Activated naive CD8-positive, alpha-beta T cell treated with anti-CD3 and anti-CD28 coated beads, Interleukin-2, amount 10 ng/mL, durations not matched to agents 7 days and 5 days (primary cell): ENCODE measurements at regions not wholly inside any gene's neighbourhood (a gene's known extent, or its start where the extent isn't known, plus 50 kb on each side); places are given as distances from the start of the nearest gene placed in this dataset.

Experiments used
- ATAC-seq: fragments of 150-1000 bp; cut with Tn5 transposase; one replicate; pipeline ENCODE4 v1.10.0; 2021; ENCODE audit warnings: low read depth, moderate library complexity
- POLR2A ChIA-PET: fragments of 350-600 bp; sonication (Branson Sonifier 250); formaldehyde crosslinking; loops from one replicate; lab custom pipeline; 2021; ENCODE audit warnings: antibody characterized with exemption; lab: Charles Lee
- DNase-seq: peaks from one replicate; pipeline ENCODE4 v3.0.0; 2021
- H3K27ac Mint-ChIP-seq: one replicate; pipeline ENCODE4 v1.8.0; 2022; ENCODE audit warnings: mild to moderate bottlenecking, mixed read lengths
- H3K27me3 Mint-ChIP-seq: one replicate; pipeline ENCODE4 v1.8.0; 2022; ENCODE audit warnings: mild to moderate bottlenecking, moderate library complexity, mixed read lengths
- H3K36me3 Mint-ChIP-seq: one replicate; pipeline ENCODE4 v1.8.0; 2021; ENCODE audit warnings: mild to moderate bottlenecking, mixed read lengths
- H3K4me1 Mint-ChIP-seq: one replicate; pipeline ENCODE4 v1.8.0; 2021; ENCODE audit warnings: mixed read lengths
- H3K4me3 Mint-ChIP-seq: one replicate; pipeline ENCODE4 v1.8.0; 2022; ENCODE audit warnings: mild to moderate bottlenecking, moderate library complexity, mixed read lengths
- H3K9me3 Mint-ChIP-seq: one replicate; pipeline ENCODE4 v1.8.0; 2021; ENCODE audit warnings: mixed read lengths

DNA sequence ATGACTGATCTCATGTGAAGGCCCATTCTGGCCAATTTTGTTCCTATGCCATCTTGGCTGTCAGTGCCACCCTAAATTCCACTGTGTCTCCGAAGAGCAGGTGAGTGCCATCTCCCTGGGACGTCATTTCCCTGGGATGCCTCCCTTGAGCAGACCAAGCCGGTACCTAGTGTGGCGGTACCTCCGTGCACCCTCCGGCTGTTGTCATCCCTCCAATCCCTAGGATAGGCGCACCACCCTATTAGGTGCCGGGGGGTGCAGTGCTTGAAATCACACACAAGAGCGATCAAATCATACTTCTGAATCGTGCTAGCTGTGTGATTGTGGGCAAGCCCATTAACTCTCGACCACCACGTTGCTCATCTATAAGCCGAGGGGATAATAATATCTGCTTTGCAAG lies 81.8 kb upstream of the GLI2 start:
- DNase-seq (no peak), ATAC-seq (no peak)
- peaks cover 18% of the 10 kb centered on the region for H3K9me3 Mint-ChIP-seq
- H3K4me3 Mint-ChIP-seq, result no peak overlapping the region
- POLR2A ChIA-PET, result no interaction called here
- H3K27me3 Mint-ChIP-seq, result peaks cover 9% of the 10 kb centered on the region
- H3K36me3 Mint-ChIP-seq, result peaks cover 5% of the 10 kb centered on the region
- H3K27ac Mint-ChIP-seq, result no peak overlapping the region
- H3K4me1 Mint-ChIP-seq, result no peaks in the 10 kb centered on the region

DNA sequence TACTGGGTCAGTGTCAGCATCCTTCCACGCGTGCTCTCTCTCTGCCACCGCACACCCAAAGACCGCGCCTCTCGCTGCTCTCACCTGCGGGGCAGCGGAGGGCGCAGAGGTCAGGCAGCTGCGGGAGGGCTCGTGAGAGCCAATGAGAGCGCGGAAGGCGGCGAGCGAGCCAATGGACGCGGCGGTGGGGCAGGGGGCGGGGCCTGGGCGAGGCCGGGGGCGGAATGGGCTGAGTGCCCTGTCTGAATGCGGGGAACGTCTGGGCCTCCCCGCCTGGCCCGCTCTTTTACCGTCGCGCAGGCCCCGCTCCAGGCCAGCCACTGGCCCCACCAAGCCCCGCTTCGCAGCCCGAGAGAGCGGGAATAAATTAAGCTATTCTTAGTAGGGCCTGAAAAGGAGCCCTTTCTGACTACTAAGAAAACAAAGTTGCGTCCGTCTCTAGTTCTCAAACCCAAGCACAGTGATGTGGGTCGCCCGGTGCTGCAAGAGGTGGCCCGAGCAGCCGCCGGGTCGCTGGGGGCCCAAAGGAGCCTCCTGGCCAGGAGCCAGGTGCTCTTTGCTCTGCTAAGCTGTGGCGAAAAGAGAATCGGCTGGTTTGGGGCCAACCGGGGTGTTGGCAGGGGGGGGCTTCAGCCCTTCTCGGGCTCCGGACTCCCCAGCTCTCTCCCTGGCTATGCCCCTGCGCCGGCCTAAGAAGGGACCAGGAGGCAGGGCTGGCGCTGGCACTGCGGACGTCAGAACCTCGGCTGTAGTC lies 81.1 kb upstream of the GLI2 start:
- DNase-seq (no peak), ATAC-seq (no peak)
- Mint-ChIP-seq H3K27me3 (peaks cover 9% of the 10 kb centered on the region), H3K4me3 (no peak overlapping the region), H3K9me3 (peaks cover 13% of the 10 kb centered on the region), H3K36me3 (peaks cover 5% of the 10 kb centered on the region), H3K27ac (no peak overlapping the region), H3K4me1 (no peaks in the 10 kb centered on the region)
- POLR2A ChIA-PET, result no interaction called here

GRCh38 chr2:120656273-120656950 lies 79.3 kb upstream of the GLI2 start:
- Mint-ChIP-seq H3K36me3 (no peaks in the 10 kb centered on the region), H3K4me3 (no peak overlapping the region), H3K27me3 (peaks cover 6% of the 10 kb centered on the region), H3K27ac (no peak overlapping the region), H3K9me3 (peaks cover 3% of the 10 kb centered on the region), H3K4me1 (no peaks in the 10 kb centered on the region)
- POLR2A ChIA-PET, result no interaction called here
- DNase-seq (no peak), ATAC-seq (no peak)

DNA sequence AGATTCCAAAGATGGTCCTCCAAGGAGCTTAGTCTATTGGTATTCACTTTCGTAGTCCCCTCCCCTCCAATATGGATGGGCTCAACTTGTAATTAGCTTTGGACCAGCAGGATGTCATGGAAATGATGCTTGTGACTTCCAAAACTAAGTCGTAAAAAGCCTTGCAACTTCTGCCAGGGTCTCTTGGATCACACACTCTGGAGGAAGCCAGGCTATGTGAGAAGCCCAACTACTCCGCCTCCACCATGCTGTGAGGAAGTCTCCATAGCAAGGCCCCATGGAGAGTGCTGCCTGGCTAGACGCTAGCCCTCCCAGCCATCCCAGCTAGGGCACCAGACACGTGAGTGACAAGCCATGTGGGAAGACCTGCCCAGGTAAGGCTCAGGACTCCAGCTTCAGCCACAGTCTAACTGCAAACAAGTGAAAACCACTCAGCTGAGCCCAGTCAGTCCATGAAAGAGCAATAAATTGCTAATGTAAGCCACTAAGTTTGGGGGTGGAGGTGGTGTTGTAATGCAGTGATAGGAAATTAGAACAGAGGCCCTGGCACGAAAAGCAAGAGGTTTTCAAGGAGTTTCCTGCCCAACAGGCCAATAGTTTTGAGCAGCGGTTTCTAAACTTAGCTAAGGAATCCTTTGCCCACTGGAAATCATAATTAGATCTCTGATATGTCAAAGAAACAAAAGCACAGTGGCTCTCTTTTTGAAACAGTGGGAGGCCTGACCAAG lies 77.5 kb upstream of the GLI2 start:
- DNase-seq (no peak), ATAC-seq (no peak)
- H3K9me3 Mint-ChIP-seq, result no peaks in the 10 kb centered on the region
- POLR2A ChIA-PET, result no interaction called here
- H3K4me1 Mint-ChIP-seq, result no peaks in the 10 kb centered on the region
- no peak overlapping the region for H3K27ac Mint-ChIP-seq
- no peak overlapping the region for H3K4me3 Mint-ChIP-seq
- H3K36me3 Mint-ChIP-seq, result no peaks in the 10 kb centered on the region
- peaks cover 7% of the 10 kb centered on the region for H3K27me3 Mint-ChIP-seq

- Mint-ChIP-seq H3K27me3 (peaks cover 7% of the 10 kb centered on the region), H3K27ac (no peak overlapping the region), H3K36me3 (no peaks in the 10 kb centered on the region), H3K4me3 (no peak overlapping the region), H3K9me3 (no peaks in the 10 kb centered on the region), H3K4me1 (no peaks in the 10 kb centered on the region)
- POLR2A ChIA-PET, result no interaction called here
- ATAC-seq (no peak), DNase-seq (no peak)
Measured at GRCh38 chr2:120658770-120659158, 76.9 kb upstream of the GLI2 start.

GRCh38 chr2:120659275-120659977 lies 76.2 kb upstream of the GLI2 start:
- Mint-ChIP-seq H3K27me3 (peaks cover 8% of the 10 kb centered on the region), H3K9me3 (peaks cover 1% of the 10 kb centered on the region), H3K36me3 (no peaks in the 10 kb centered on the region), H3K4me1 (no peaks in the 10 kb centered on the region), H3K27ac (no peak overlapping the region), H3K4me3 (no peak overlapping the region)
- POLR2A ChIA-PET, result no interaction called here
- DNase-seq, result no peak
- no peak for ATAC-seq

- Mint-ChIP-seq H3K27me3 (peaks cover 9% of the 10 kb centered on the region), H3K9me3 (peaks cover 2% of the 10 kb centered on the region), H3K4me3 (no peak overlapping the region), H3K4me1 (no peaks in the 10 kb centered on the region), H3K36me3 (no peaks in the 10 kb centered on the region), H3K27ac (no peak overlapping the region)
- no peak for ATAC-seq
- POLR2A ChIA-PET, result no interaction called here
- DNase-seq, result no peak
Measured at GRCh38 chr2:120660056-120660694, 75.5 kb upstream of the GLI2 start.

DNA sequence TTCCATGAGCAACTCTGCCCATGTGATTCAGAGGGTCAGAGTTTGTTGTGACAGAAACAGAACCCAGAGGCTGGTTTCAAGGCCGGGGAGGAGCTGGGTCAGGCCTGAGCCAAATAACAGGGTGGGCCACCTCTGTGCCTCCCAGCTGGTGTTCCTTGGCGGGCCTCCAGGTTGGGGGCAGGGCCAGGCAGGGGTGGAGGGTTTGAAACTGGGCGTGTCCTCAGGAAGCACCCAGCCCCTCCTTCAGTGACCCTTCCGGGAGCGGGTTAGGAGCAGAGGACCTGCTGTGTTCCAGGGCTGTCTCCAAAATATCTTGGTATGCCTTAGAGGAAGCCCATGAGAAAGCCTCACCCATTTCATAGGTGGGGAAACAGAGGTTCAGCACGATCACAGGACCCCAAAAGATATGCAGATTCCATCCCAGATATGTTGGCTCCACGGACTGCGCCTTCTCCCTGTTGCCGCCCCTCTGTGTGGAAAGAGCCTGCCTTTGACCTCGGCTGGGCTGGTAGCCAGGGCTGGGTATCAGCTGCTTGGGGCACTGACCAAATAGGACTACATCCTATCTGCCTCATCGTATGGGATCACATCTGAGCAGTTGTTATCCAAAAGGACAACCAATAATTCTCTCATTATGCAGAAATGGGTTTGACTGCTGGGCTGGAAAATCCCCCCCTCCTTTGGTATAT lies 74.8 kb upstream of the GLI2 start:
- DNase-seq, result no peak
- H3K27me3 Mint-ChIP-seq, result peaks cover 15% of the 10 kb centered on the region
- H3K4me1 Mint-ChIP-seq, result no peaks in the 10 kb centered on the region
- ATAC-seq, result no peak
- no peak overlapping the region for H3K27ac Mint-ChIP-seq
- POLR2A ChIA-PET, result no interaction called here
- H3K36me3 Mint-ChIP-seq, result no peaks in the 10 kb centered on the region
- H3K4me3 Mint-ChIP-seq, result no peak overlapping the region
- peaks cover 8% of the 10 kb centered on the region for H3K9me3 Mint-ChIP-seq

- Mint-ChIP-seq H3K4me3 (no peak overlapping the region), H3K27ac (no peak overlapping the region), H3K27me3 (peaks cover 14% of the 10 kb centered on the region), H3K36me3 (no peaks in the 10 kb centered on the region), H3K4me1 (no peaks in the 10 kb centered on the region), H3K9me3 (peaks cover 11% of the 10 kb centered on the region)
- POLR2A ChIA-PET, result no interaction called here
- DNase-seq (no peak), ATAC-seq (no peak)
Measured at GRCh38 chr2:120661551-120661950, 74.1 kb upstream of the GLI2 start.

GRCh38 chr2:120662046-120662445 lies 73.6 kb upstream of the GLI2 start:
- ATAC-seq, result no peak
- Mint-ChIP-seq H3K9me3 (peaks cover 14% of the 10 kb centered on the region), H3K27ac (no peak overlapping the region), H3K27me3 (peaks cover 16% of the 10 kb centered on the region), H3K36me3 (no peaks in the 10 kb centered on the region), H3K4me1 (no peaks in the 10 kb centered on the region), H3K4me3 (no peak overlapping the region)
- no peak for DNase-seq
- POLR2A ChIA-PET, result no interaction called here

DNA sequence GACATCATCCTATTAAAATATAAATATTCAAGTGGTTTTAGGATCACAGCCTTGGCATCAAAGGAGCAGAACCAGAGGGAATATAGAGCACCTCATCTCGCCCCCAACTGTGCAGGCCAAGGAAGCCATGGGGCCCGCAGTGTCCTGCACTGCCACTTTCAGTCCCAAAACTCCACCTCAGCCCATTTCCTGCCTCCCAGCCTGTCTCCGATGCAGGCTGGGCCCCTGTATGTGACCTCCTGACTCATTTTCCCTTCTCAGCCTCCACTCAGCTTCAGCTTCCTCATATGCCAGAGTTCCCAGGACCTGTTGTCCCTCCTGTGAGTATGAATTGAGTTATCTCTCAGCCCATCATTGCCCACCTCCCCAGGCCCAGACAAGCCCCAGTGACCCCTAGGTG lies 72.9 kb upstream of the GLI2 start:
- no peaks in the 10 kb centered on the region for H3K36me3 Mint-ChIP-seq
- no peak for DNase-seq
- H3K4me1 Mint-ChIP-seq, result no peaks in the 10 kb centered on the region
- no peak overlapping the region for H3K27ac Mint-ChIP-seq
- ATAC-seq, result no peak
- POLR2A ChIA-PET, result no interaction called here
- peaks cover 16% of the 10 kb centered on the region for H3K27me3 Mint-ChIP-seq
- H3K4me3 Mint-ChIP-seq, result no peak overlapping the region
- peaks cover 14% of the 10 kb centered on the region for H3K9me3 Mint-ChIP-seq

DNA sequence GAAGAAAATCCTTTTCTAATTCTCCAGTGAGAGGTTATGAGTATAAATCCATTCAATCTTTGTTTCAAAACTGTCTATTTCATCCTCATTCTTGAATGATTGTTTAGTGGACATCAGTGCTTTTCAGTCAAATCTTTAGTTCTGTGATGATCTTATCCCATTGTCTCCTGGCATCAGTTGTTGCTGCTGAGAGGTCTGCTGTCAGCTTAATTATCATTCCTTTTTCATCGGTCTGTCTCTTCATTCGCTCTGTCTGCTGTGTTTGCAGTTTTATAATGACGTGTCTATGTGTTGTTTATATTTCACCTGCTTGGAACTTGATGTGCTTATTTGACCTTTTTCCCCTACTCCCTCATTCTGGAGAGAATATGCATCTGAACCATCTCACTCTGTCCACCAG lies 69.2 kb upstream of the GLI2 start:
- ATAC-seq (no peak), DNase-seq (no peak)
- no peaks in the 10 kb centered on the region for H3K4me1 Mint-ChIP-seq
- peaks cover 14% of the 10 kb centered on the region for H3K9me3 Mint-ChIP-seq
- POLR2A ChIA-PET, result no interaction called here
- H3K4me3 Mint-ChIP-seq, result no peak overlapping the region
- H3K36me3 Mint-ChIP-seq, result no peaks in the 10 kb centered on the region
- H3K27ac Mint-ChIP-seq, result no peak overlapping the region
- H3K27me3 Mint-ChIP-seq, result peaks cover 22% of the 10 kb centered on the region

- H3K4me1 Mint-ChIP-seq, result no peaks in the 10 kb centered on the region
- no peak for ATAC-seq
- DNase-seq, result no peak
- H3K4me3 Mint-ChIP-seq, result no peak overlapping the region
- POLR2A ChIA-PET, result no interaction called here
- no peaks in the 10 kb centered on the region for H3K36me3 Mint-ChIP-seq
- H3K9me3 Mint-ChIP-seq, result peaks cover 14% of the 10 kb centered on the region
- peaks cover 22% of the 10 kb centered on the region for H3K27me3 Mint-ChIP-seq
- no peak overlapping the region for H3K27ac Mint-ChIP-seq
Measured at GRCh38 chr2:120667981-120668380, 67.7 kb upstream of the GLI2 start.
